CD4-positive, alpha-beta T cell treated with Interleukin-4 for 1 hour (primary cell): ENCODE measurements at regions not wholly inside any gene's neighbourhood (a gene's known extent, or its start where the extent isn't known, plus 50 kb on each side); places are given as distances from the start of the nearest gene placed in this dataset.

Experiments
- DNase-seq, 2 donors: peaks; one replicate each; pipeline ENCODE4 v3.0.0-alpha.2; 2020 to 2022

DNA sequence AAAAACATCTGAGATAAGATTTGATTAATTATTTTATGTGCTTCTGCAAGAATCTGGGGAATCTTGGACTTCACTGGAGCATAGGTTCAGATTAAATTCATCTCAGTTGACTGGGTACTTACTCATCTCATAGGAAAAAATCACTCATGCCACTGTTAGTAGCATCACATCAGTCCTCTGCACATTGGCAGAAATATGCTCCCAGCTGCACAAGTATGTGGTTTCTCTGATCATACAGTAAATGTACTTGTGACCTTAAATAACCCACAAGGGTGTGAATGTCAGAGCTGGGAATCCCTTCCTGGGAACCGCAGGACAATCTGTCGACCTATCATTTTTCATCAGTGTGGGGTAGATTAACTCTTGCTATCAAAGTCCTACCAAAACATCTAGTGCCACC lies 203.7 kb upstream of the SLC24A2 start:
- DNase-seq = no peak

DNA sequence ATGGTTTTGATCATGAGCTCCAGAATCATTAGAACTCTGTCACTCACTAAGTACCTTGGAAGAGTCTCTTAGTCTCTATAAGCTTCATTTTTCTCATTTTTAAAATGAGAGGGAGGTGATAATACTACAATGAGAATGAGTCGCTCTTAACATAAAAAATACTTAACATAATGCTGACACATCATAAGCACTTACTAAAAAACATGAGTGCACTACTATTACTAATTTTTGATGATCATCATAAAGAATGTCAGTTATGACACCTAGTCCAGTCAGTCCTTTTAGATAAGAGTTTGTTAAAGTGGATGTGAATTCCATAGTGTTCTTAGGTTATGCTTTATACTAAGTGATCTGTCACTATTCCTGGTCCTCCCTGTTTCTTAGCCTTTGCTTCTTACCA lies 200.4 kb upstream of the SLC24A2 start:
- DNase-seq = no peak

DNA sequence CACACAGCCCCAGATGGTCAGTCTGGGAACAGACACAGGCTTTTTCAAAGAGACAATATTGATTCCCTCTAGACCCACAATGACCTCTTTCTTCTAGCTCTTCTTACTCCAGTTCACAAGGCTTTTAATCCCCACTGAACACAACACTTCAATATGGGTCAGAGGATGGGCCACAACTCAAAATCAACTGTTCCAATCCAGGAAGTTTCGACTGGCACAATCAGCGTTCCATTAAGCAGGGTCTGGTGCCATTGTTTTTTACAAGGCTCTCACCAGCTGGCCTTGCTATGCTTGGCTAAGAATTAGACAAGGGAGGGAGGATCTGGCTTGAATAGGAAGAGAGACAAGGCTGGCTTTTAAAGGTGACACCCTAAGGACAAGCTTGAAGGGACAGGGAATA lies 199.4 kb upstream of the SLC24A2 start:
- no peak for DNase-seq

DNA sequence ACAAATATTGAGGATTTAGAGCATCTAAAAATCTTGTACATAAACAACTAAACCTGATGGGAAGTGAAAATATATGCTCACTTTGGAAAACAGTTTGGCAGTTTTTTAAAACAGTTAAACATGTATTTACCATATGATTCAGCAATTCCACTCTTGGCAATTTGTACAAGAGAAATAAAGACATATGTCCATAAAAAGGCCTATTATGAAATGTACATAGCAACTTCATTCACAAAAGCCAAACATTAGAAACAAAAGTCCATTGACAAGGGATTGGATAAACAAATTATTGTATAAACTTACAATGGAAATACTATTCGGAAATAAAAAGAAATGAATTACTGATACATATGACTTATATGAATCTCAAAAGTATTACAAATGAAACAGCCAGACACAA lies 196.2 kb upstream of the SLC24A2 start:
- no peak for DNase-seq

DNA sequence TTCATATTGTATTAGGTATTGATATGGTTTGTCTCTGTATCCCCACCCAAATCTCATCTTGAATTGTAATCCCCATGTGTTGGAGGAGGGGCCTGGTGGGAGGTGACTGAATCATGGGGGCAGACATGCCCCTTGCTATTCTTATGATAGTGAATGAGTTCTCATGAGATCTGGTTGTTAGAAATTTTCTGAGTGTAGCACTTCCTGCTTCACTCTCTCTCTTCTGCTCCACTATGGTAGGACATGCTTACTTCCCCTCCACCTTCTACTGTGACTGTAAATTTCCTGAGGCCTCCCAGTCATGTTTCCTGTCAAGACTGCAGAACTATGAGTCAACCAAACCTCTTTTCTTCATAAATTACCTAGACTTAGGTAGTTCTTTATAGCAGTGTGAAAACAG lies 187.4 kb upstream of the SLC24A2 start:
- peak in 1 of 2 donors; percentile 19 for DNase-seq

DNA sequence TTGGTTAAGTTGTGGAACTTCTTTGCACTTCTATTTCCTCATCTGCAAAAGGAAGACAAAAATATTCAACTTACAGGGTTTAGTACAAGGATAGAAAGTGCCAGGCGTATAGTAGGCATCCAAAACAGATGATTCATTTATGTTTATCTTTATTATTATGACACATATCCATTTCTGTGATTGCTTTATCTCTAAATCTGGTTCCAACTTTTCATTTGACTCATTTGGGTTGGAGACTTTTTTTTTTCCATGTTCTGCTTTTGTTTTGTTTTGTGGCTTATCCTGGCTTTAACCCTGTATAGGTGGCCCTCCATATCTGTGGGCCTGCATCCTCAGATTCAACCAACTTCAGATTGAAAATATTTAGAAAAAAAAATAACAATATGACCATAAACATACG lies 186.7 kb upstream of the SLC24A2 start:
- no peak for DNase-seq

DNA sequence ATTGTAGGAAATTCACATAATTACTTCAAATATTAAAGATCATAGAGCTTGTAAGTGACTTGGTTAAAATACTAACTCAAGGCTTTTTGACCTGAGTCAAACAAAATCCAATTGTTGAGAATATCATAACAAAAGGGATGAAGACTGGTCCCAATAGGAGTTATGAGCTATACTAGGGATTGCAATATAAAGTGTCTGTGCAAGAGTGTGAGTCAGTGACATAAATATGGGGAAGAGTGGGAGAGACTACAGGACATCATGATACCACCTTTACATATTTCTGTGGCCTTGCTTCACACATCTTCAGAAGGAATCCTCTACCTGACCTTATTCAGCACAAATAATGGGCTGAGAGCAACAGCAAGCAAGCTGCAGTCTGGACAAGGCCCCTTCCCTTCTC lies 180.9 kb upstream of the SLC24A2 start:
- DNase-seq = no peak

DNA sequence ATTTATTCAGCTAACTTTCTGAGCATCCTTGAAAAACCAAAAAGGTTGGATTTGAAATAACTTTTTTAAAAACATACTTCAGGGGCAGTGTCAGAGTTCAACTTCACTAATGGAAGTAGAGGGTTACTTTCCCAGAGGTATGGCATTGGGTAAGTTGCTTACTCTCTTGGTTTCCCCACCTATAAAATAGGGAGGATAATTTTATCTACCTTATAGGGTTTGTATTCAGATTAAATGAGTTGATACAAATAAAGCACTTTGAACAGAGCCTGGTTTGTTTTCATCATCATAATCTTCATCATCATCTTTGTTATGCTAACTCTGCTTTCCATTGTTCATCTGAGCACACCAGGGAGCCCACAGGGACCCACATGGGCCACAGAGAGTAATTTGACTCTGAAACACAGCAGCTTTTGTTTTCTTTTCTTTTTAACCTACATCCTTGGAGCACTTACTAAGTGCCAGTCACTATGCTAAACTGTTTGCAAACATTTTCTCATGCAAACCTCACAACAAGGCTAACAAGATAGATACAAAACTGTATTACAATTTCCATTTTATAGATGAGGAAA lies 179.1 kb upstream of the SLC24A2 start:
- DNase-seq = no peak

DNA sequence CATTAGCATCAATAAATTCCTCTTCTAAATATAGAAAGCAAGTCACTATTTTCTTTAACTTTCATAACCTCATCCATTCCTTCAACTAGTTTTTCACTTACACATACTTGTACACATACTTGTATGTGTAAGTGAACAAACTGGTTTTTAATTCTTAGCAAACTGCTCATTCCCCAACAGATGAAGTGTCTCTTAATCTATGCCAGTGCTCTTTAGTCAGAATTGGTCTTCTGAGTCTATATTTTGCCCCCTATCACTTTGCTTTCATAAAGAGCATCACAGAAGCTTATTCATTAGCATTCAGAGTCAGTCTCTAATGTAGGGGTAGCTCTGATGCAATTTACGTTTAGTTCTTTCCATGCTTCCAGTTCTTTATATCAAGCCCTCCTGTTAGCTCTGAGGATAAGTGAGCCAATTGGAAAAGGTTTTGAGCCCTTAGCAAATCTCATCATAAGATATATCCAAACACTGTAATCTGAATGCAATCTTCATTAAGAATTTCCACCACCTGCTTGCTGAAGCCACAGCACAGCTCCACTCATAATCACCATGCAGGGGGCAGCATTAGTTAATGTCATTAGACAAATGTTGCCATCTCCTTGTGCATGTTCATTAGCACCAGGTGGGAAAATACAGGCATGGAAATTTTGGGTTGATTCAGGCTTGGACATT lies 178.5 kb upstream of the SLC24A2 start:
- no peak for DNase-seq

DNA sequence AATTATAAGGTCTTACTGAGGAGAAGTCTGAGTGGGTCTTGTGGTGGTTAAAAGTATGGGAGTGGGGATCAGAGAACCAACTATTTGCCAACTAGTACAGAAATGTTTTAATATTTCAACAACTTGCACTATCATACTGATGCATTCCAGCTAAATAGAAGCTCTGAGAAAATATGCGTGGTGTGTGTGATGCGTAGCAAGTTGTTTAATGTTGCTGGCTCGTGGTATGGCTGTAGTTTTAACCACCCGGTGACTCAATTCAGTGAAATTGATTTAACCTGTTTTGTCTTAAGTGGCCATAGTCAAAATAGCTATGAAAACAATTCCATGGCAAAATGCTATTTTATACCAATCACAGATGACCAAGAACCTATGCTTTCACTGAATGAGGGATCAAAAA lies 176.5 kb upstream of the SLC24A2 start:
- no peak for DNase-seq

DNA sequence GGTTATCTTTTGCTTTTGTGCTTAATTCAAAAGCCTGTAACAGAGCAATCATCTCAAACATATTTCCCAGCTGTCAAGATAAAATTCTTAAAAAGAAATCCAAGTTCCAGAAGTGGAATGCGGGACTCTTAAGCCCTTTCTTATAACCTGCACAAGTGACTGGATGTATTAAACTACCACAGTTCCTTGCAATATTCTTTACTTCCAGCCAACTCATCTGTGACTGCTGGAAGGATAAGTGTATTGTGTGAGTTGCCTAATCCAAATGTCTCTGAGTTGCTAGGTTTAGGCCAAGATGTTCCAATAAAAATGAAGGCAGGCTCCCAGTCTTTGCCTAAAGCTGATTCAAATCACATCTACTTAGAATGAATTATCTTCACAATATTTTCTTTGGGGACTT lies 159.2 kb upstream of the SLC24A2 start:
- no peak for DNase-seq

DNA sequence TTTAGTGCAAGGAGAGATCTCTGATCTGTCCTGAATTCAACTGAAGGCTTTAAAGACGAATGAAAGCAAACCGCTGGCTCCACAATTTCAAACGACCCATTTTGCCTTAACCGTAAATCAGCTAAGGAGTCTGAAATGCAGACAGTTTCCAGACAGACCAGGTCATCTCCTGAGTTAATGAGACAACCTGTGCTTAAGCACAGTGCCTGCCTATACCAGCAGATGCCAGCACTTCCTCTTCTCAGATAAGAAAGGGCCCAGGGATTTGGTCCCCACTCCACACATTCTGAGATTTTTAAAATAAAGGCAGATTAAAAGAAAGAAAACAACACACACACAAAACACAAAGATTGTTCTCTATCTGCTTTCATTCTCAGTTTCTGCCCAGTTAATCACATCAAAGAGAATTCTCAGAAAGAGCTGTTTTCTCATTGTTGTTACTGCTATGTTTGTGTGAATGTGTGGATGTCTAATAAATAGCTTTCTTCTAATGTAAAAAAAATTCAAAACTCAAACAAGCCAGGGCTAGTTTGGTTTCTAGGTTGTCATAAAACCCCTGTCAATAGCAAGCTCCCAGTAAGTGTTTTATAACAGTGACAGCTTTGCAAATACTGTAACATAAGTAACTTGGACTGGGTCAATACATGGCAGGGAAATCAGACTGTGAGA lies 157.7 kb upstream of the SLC24A2 start:
- DNase-seq = no peak

DNA sequence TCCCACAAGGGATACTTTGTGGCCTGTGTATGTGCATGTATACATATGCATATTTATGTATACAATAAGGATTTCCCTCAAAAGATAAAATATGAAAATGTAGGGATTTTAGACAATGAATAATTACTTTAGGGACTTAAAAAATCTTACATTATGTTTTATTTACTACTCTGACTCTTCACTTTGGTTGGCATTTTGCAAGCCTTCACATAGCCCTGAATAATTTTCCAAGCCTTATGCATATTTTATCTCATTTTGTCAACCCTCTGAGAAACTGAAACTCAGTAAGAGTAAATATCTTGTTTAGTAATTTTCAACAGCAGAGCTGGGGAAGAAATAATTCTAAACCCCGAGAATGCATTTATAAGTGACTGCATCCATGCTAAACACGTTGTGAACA lies 153.0 kb upstream of the SLC24A2 start:
- no peak for DNase-seq

DNA sequence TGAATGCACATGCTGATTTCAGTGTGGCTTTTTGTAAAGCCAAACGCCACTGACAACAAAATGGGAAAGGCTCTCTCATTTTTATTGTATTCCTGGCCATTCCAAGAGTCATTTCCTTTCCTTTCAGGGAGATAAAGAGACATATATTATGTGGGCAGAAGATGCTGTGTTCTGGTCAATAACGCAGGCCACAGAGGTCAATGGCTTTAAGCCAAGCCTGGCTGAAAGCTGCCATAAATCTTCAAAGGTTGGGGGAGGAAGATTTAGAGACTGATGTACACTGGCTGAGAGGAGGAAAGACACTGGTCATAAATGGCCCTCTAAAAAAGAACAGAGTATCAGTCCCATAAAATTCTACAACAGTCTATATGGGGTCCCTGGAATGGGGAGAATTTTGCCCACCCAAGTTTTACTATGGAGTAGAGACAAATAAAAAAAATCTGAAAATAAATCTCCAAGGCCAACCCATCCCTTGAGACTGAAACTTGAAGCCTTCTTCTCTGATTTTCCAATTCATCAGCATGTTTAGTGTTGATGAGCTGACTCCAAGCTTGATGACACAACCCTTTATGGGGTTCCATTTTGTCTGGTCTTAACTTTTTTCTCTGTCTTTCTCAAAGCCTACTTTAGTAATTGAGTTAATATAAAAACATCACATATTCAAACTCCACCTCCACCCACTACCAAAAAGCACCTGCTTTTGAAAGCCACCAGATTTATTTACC lies 152.1 kb upstream of the SLC24A2 start:
- no peak for DNase-seq

DNA sequence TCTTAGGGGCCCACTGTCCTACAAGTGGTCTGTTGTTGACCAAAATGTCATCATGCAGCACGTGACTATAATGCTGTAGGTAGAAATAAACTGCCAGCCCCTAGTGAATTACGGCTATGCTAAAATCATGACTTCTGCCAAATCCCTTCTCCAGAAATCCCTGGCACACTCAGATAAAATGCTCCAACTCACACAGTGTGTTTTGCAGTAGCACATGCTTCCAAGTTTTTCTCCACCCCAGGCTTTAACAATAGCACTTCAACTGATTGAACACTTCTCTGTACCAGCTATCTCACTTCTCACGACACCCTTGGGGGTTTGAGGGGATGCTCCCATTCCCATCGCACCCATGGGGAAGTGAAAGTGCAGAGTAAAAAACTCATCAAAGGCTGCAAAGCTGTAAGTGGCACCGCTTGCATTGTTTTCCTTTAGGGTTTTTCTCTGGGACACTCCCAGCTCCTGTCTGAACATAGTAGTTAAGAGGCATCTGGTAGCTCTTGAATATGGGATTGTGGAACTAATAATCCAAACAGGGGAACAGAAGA lies 151.0 kb upstream of the SLC24A2 start:
- no peak for DNase-seq

DNA sequence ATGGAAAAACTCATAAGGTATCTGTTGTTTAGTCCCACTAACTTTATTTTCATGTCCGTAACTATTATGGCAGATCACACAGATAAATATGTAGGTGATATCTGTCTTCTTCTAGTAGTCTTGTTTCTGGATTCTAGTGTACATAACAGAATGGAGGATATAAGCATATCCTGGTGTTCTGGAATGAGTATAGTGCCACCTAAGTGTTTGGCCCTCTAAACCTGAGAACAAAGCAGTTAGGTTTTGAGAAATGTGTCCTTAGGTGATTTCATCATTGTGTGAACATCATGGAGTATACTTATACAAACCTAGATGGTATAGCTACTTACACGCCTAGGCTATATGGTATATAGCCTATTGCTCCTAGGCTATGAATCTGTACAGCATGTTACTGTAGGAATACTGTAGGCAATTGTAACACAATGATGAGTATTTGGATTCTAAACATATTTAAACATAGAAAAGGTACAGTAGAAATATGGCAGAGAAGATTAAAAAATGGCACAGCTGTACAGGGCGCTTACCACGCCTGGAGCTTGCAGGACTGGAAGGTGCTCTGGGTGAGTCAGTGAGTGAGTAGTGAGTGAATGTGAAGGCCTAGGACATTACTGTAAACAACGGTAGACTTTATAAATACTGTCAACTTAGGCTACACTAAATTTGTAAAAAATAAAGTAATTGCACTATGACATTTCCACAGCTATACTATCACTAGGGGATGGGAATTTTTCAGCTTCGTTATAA lies 150.3 kb upstream of the SLC24A2 start:
- no peak for DNase-seq

DNA sequence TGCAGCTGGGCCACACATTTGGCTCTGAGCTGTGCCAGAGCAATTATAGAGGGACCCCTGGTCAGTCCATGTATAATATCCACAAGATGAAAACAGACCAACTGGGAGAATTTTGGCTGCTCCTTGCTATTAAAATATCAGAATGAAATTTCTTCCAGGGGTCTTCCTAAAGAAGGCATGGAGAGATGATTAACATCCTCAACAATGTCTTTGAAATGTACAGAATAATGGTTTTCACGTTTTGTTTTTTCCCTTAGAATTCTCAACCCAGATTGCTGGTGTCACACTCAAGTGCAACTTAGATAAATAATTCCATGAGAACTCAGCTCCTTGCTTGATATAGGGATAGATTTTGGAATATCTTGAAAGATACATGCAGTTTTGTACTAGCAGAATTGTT lies 148.3 kb upstream of the SLC24A2 start:
- DNase-seq = no peak

DNA sequence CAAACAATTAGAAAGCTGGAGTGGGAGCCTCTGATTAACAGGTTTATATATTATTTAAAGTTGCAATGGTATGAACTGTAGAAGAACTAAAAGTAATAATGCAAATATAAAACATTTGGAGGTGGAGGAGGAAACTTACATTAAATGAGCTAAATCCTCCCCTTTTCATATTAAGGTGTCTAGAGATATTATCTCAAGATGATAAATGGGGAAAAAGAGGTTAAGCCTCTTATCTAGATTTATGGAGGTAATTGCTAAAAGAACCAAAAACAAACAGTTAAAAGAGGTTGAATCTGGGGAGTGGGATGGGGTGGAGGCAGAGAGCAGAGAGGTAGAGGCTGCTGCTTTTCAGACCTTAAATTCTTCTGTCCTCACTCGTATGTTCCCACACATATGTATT lies 147.8 kb upstream of the SLC24A2 start:
- DNase-seq = no peak

DNA sequence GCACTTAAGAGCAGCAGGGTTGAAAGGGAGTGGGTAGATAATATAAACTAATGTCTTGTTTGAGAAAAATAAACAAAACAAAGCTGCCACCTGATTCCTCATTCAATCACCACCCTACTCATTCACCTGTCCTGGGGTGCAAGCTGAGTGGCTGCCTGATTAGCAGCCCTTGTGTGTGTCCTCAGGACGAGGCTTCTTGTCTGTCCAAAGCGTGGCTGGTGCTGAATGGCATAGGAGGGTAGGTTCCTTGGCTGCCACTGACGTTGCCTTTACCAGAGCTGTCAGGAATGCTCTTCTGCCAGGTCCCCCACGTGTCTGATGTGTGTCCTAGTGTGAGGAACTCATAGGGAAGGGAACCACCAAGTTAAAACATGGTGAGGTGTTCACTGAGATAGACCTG lies 146.6 kb upstream of the SLC24A2 start:
- DNase-seq = no peak

DNA sequence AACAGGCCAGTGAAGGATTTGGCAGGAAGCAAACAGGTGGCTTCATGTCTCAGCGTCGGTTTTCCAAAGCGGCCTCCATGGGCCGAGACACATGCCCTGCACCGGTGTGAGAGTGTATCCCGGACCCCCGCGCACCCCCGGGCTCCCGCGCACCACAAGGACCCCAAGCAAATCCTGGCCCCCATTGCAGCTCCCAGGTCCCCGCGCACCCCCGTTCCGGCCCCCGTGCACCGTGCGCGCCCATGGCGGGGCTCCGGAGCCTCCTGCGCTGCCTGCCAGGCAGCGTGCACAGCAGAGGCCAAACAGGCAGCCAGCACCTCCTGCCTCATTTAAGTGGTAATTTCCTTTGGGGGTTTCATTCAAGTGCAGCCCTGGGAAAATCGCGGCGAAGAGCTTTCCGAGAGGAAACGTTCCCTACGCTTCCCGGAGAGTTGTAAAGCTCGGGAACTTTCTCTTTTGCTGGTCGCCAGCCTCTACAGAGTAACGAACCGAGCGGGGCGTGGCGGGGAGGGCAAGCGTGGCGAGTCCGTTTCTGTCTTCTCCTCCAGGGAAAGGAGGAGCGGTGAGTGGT lies 145.5 kb upstream of the SLC24A2 start:
- DNase-seq = no peak

DNA sequence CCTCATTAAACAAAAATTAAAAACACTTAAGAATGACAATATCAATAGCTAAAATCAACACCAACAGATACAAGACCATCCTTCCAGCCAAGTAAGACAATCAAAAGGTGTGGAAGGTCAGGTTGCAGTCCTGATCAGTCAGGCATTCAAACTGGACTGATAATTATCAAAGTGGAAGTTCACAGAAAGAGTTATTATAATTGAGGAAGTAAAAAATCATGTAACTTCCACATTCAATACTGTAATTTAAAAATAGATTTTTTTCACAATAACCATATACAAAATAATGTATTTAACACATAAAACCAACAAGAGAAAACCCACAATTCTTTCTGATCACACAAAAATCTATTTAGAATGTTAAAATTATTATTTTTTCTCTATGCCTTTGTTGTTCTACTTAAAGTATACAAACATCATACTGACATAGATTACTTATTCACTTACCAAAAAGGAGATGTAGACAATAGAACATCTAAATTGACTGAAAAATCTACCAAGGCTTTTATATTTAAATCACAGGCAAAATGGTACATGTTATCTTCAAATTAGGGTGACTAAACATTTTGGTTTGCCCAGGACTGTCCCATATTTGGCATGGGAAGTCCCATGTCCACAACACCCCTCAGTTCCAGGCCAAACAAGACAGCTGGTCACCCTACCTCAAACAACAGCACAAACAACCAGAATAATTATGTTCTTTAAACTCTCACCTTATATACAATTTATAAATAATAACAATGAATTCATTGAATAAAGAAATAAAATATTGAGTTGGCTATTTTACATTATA lies 142.5 kb upstream of the SLC24A2 start:
- DNase-seq = no peak

DNA sequence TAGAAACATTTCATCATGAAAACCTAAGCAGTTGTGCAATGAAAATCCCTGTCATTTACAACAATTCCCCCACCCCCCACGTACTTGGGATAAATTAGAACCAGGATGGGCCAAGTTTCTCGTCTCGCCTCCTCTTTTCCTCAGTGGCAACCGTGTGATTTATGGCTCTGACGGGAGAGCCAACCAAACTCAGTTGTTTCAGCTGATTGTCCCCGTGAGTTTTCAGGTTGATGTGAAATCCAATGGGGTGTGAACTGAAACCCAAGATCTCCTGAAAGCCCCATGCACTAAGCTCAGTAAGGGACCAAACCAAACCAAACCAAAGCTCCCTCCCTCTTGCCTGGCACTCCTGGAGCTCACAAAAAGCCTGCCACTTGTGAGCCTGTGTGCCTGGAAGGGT lies 138.7 kb upstream of the SLC24A2 start:
- DNase-seq = no peak
